ENCODE measurements at regions not wholly inside any gene's neighbourhood (a gene's known extent, or its start where the extent isn't known, plus 50 kb on each side); places are given as distances from the start of the nearest gene placed in this dataset.

- TF ChIP-seq CTCF (conservative IDR thresholded peaks at IDR 0.05) = no peak
- Histone ChIP-seq H3K36me3 (ENCODE audit: control insufficient read depth, insufficient read depth, low read length) (no peaks in the 10 kb centered on the region), H3K27ac (ENCODE audit: low read depth, low read length) (no peak overlapping the region), H3K9ac (ENCODE audit: extremely low read depth, low read length, poor library complexity, severe bottlenecking) (no peak overlapping the region), H3K27me3 (ENCODE audit: control insufficient read depth, insufficient read depth, low read length, poor library complexity, severe bottlenecking) (no peaks in the 10 kb centered on the region), H3K4me1 (ENCODE audit: control insufficient read depth, insufficient read depth, low read length) (no peaks in the 10 kb centered on the region), H3K9me3 (ENCODE audit: control insufficient read depth, low read length) (no peaks in the 10 kb centered on the region), H3K4me3 (ENCODE audit: low read length) (no peak overlapping the region)
- 93 to 97% methylated on average over 5 of the region's 6 CpGs for WGBS, 2 experiments (ENCODE audit: insufficient coverage in 1 of 2, insufficient read length in 1 of 2)
- Mint-ChIP-seq H3K9me3 (no peaks in the 10 kb centered on the region), H3K27me3 (ENCODE audit: insufficient read depth) (no peaks in the 10 kb centered on the region), H3K4me3 (no peak overlapping the region), H3K36me3 (ENCODE audit: low read depth) (no peaks in the 10 kb centered on the region), H3K4me1 (no peaks in the 10 kb centered on the region), H3K27ac (no peak overlapping the region)
- no peak for DNase-seq
Measured at GRCh38 chr10:62578301-62578700, 204.1 kb downstream of the ZNF365 start.

GRCh38 chr10:62578916-62579315 lies 204.7 kb downstream of the ZNF365 start:
- no peaks in the 10 kb centered on the region for H3K36me3 Mint-ChIP-seq (ENCODE audit: low read depth)
- H3K27ac Mint-ChIP-seq = no peak overlapping the region
- H3K9ac ChIP-seq (ENCODE audit: extremely low read depth, low read length, poor library complexity, severe bottlenecking) = no peak overlapping the region
- H3K27me3 ChIP-seq (ENCODE audit: control insufficient read depth, insufficient read depth, low read length, poor library complexity, severe bottlenecking) = no peaks in the 10 kb centered on the region
- H3K4me3 Mint-ChIP-seq = no peak overlapping the region
- H3K4me3 ChIP-seq (ENCODE audit: low read length) = no peak overlapping the region
- no peaks in the 10 kb centered on the region for H3K9me3 ChIP-seq (ENCODE audit: control insufficient read depth, low read length)
- 96% methylated on average over 1 of the region's 1 CpG; no CpG with 5 or more reads in 1 of the 2 experiments for WGBS, 2 experiments (ENCODE audit: insufficient coverage in 1 of 2, insufficient read length in 1 of 2)
- H3K27me3 Mint-ChIP-seq (ENCODE audit: insufficient read depth) = no peaks in the 10 kb centered on the region
- H3K4me1 Mint-ChIP-seq = no peaks in the 10 kb centered on the region
- H3K27ac ChIP-seq (ENCODE audit: low read depth, low read length) = no peak overlapping the region
- no peak for DNase-seq
- H3K36me3 ChIP-seq (ENCODE audit: control insufficient read depth, insufficient read depth, low read length) = no peaks in the 10 kb centered on the region
- H3K9me3 Mint-ChIP-seq = no peaks in the 10 kb centered on the region
- H3K4me1 ChIP-seq (ENCODE audit: control insufficient read depth, insufficient read depth, low read length) = no peaks in the 10 kb centered on the region
- TF ChIP-seq CTCF (conservative IDR thresholded peaks at IDR 0.05) = no peak

- Mint-ChIP-seq H3K9me3 (no peaks in the 10 kb centered on the region), H3K4me3 (no peak overlapping the region), H3K4me1 (no peaks in the 10 kb centered on the region), H3K36me3 (ENCODE audit: low read depth) (no peaks in the 10 kb centered on the region), H3K27ac (no peak overlapping the region), H3K27me3 (ENCODE audit: insufficient read depth) (no peaks in the 10 kb centered on the region)
- no peaks in the 10 kb centered on the region for H3K27me3 ChIP-seq (ENCODE audit: control insufficient read depth, insufficient read depth, low read length, poor library complexity, severe bottlenecking)
- DNase-seq = no peak
- no peak for TF ChIP-seq CTCF (conservative IDR thresholded peaks at IDR 0.05)
- H3K27ac ChIP-seq (ENCODE audit: low read depth, low read length) = no peak overlapping the region
- no peaks in the 10 kb centered on the region for H3K4me1 ChIP-seq (ENCODE audit: control insufficient read depth, insufficient read depth, low read length)
- H3K36me3 ChIP-seq (ENCODE audit: control insufficient read depth, insufficient read depth, low read length) = no peaks in the 10 kb centered on the region
- no peaks in the 10 kb centered on the region for H3K9me3 ChIP-seq (ENCODE audit: control insufficient read depth, low read length)
- H3K4me3 ChIP-seq (ENCODE audit: low read length) = no peak overlapping the region
- no peak overlapping the region for H3K9ac ChIP-seq (ENCODE audit: extremely low read depth, low read length, poor library complexity, severe bottlenecking)
Measured at GRCh38 chr10:62580396-62580795, 206.2 kb downstream of the ZNF365 start.

Measured in endodermal cell (in vitro differentiated cells).